ENCODE measurements at regions not wholly inside any gene's neighbourhood (a gene's known extent, or its start where the extent isn't known, plus 50 kb on each side); places are given as distances from the start of the nearest gene placed in this dataset.

GRCh38 chr2:107728586-107728985 lies 98.1 kb upstream of the RGPD4 start:
- TF ChIP-seq CTCF (IDR thresholded peaks at IDR 0.05; ENCODE audit: insufficient read depth, low read length, missing control alignments), result no peak
- ChIA-PET CTCF (no interaction called here), POLR2A (no interaction called here)
- H3K4me3 ChIP-seq (ENCODE audit: low read depth, low read length), result no peak overlapping the region
- no peak for DNase-seq (ENCODE audit: low read depth, low spot score)

GRCh38 chr2:107729440-107729839 lies 97.3 kb upstream of the RGPD4 start:
- no peak for DNase-seq (ENCODE audit: low read depth, low spot score)
- TF ChIP-seq CTCF (IDR thresholded peaks at IDR 0.05; ENCODE audit: insufficient read depth, low read length, missing control alignments), result no peak
- CTCF ChIA-PET, result no interaction called here
- POLR2A ChIA-PET, result no interaction called here
- no peak overlapping the region for H3K4me3 ChIP-seq (ENCODE audit: low read depth, low read length)

GRCh38 chr2:107730898-107731297 lies 95.8 kb upstream of the RGPD4 start:
- CTCF ChIA-PET, result no interaction called here
- DNase-seq (ENCODE audit: low read depth, low spot score), result no peak

GRCh38 chr2:107731435-107731834 lies 95.3 kb upstream of the RGPD4 start:
- DNase-seq (ENCODE audit: low read depth, low spot score), result no peak
- ChIA-PET CTCF (no interaction called here), POLR2A (no interaction called here)
- TF ChIP-seq CTCF (IDR thresholded peaks at IDR 0.05; ENCODE audit: insufficient read depth, low read length, missing control alignments), result no peak
- H3K4me3 ChIP-seq (ENCODE audit: low read depth, low read length), result no peak overlapping the region

More at GRCh38 chr2:107730898-107731297, 95.8 kb upstream of the RGPD4 start:
- no peak overlapping the region for H3K4me3 ChIP-seq (ENCODE audit: low read depth, low read length)
- POLR2A ChIA-PET, result no interaction called here
- TF ChIP-seq CTCF (IDR thresholded peaks at IDR 0.05; ENCODE audit: insufficient read depth, low read length, missing control alignments), result no peak

- ChIA-PET POLR2A (no interaction called here), CTCF (no interaction called here)
- TF ChIP-seq CTCF (IDR thresholded peaks at IDR 0.05; ENCODE audit: insufficient read depth, low read length, missing control alignments), result no peak
- no peak for DNase-seq (ENCODE audit: low read depth, low spot score)
- no peak overlapping the region for H3K4me3 ChIP-seq (ENCODE audit: low read depth, low read length)
These were observed 91.5 kb upstream of the RGPD4 start for GRCh38 chr2:107735201-107735600.

GRCh38 chr2:107737756-107738155 lies 88.9 kb upstream of the RGPD4 start:
- ChIA-PET CTCF (no interaction called here), POLR2A (no interaction called here)
- no peak overlapping the region for H3K4me3 ChIP-seq (ENCODE audit: low read depth, low read length)
- DNase-seq (ENCODE audit: low read depth, low spot score), result no peak
- TF ChIP-seq CTCF (IDR thresholded peaks at IDR 0.05; ENCODE audit: insufficient read depth, low read length, missing control alignments), result no peak
